IPS-NIHi7 (cell line): ENCODE measurements at regions not wholly inside any gene's neighbourhood (a gene's known extent, or its start where the extent isn't known, plus 50 kb on each side); places are given as distances from the start of the nearest gene placed in this dataset.

ENCODE experiments used
- DNase-seq: peaks from one replicate; pipeline ENCODE4 v3.0.0; 2012; ENCODE audit warnings: mixed read lengths; ENCODE audit errors: extremely low spot score

DNA sequence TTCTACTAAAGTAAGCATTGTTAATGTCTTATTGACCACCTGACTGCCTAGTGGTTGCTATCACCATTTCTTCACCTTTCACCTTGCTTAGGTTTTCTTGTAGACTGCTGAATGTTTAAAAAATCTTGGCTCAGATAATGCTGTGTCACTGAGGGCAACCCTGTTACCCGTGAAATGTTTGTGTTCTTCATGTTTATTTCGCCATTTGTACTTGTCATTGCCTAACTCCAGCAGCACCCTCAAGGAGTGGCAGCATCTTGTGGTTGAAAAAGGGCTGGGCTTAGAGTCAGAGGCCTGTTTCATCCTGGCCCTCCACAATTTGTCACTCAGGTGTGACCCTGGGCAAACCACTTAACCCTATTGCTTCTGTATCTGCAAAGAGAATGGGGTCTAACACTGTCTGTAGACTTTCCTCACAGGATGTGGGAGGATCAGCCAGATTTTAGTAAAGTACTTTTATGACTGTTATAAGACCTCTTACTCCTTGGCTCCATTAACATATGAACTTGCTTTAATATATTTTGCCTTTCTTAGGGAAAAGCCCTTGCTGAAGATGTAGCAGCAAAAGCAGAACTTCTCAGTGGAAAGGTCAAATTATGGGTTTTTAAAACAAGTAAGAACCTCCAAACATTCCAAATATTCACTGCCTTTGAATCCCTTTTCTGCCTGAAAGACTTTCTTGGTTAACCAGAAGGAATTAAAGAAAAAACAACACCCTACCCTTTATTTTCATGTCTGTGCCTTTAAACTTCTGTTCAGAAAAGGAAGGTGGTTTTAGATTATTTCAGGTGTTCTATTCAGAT is 154.5 kb upstream of the C11orf87 start:
- DNase-seq = no peak

DNA sequence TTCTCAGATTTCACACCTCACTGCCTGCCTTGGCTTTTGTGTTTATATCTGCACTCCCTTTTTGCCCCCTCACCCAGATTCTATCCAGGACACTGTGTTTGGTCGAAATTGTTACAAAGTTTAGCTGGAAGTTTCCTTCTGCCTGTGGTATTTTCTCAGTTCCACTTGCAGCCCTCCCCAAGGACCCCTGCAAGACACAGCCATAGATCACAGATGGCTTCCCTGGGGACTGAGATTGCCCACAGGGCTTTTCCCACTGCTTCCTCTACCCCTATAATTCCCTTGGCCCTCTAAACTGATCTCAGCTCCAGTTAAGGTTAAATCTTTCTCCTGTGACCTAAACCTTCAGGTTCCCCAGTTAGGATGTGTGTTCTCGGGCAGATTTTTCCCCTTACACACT is 146.1 kb upstream of the C11orf87 start:
- DNase-seq = no peak

DNA sequence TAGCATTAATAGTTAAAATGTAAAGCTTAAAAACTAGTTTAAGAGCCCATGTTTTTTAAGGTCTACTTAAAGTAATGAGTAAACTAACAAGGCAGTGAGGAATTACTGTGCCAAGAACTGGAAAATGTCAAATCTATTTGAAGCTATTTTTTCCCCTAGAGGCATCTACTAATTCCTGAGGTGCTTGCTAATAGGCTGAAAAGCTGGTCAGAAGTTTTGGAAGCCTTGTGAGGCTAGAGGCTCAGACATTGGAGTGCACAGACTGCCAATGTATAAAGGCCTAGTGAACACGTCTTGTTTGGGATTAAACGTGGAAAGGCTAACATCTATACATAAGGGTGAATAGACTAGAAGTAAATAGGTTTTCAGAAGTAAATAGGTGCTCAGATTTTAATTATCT is 136.5 kb upstream of the C11orf87 start:
- DNase-seq = no peak

DNA sequence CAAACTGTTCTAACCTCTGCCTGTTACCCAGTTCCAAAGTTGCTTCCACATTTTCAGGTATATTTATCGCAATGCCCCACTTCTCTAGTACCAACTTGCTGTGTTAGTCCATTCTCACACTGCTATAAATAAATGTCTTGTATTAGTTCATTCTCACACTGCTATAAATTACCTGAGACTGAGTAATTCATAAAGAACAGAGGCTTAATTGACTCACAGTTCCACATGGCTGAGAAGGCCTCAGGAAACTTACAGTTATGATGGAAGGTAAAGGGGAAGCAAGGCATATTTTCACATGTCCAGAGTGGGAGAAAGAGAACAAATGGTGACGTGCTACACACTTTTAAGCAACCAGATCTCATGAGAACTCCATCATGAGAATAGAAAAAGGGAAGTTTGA is 130.4 kb upstream of the C11orf87 start:
- no peak for DNase-seq

DNA sequence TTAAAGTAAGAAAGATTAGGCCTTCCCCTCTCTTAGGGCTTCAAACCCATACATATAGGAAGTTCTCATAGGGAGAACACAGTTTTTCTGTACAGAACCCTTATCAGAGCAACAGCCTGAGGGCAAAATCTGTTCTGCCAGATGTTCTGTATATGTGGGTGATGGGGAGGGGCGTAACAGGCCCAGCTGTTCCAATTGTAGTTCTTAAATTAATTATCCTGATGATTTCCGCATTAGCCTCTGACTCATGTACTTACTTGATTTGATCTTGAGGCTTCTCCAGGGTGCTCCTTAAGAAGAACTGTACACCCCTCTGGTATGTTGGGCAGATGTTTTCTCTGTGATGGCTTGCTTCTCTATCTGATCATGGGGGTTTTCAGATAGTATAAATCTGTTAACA is 123.1 kb upstream of the C11orf87 start:
- no peak for DNase-seq

DNA sequence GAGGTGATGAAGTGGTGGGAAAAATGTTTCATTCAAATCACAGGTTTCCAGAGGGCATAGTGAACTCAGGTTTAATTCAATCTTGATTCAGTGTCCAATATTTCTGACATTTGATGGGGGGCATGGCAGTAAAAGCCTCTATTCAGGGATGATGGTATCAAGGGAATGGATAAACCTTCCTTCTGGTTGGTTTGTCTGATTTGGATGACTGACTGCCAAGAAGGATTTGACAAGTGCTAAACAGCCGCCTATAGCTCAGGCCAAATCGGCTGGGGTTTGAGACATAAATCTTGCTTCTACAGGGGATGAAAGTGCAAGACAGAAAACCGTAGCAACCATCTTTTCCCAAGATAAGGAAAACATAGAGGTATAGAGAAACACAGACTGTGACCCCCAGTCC is 121.8 kb upstream of the C11orf87 start:
- no peak for DNase-seq

DNA sequence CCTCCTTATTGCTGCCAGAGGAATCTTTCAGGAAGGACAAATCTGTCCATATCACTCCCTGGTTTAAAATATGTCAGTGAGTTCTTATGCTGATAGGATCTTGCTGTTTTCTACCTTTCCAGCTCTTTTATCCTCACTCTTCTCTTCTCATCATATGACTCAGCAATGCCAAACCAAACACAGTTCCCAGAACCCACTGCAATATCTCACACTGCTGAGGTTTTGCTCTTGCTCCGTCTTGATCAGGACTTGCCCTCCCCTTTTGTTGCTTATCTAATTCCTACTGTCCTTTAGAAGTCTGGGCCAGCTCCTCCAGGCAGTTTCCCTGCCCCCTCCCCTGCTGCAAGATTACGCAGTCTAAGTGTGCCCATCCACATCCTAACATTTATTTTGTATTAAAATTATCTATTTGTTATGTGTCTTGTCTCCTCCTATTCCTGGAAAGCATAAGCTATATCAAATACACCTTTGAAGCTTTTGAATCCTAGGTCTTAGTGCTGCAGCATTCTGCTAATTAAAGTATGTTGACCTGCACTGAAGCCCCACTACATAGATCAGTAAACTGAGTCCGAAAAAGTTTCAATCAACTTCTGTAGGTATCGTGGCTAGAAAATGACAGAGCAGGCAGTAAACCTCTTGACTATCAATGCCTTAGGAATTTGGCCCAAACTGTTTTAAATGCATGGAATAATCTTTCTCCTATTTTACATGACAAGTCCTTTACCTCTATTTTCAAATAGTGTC is 119.2 kb upstream of the C11orf87 start:
- no peak for DNase-seq

DNA sequence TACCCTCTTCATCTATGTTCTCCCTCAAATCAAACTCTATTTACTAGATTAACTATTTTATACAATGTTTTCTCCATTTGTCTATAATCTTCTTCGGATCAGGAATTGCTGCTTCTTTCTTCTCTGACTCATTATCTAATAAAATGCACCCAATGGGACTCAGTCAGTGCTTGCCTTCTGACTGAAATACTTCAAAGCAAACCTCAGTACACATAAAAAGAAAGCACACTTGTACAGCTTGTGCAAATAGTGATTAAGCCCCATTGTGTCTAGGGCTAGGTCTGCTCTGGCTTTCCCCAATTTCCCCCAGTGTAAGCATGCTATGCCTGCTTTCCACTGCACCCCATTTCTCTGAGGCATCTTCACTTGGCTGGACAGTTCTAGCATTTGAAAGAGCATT is 118.6 kb upstream of the C11orf87 start:
- DNase-seq = no peak

DNA sequence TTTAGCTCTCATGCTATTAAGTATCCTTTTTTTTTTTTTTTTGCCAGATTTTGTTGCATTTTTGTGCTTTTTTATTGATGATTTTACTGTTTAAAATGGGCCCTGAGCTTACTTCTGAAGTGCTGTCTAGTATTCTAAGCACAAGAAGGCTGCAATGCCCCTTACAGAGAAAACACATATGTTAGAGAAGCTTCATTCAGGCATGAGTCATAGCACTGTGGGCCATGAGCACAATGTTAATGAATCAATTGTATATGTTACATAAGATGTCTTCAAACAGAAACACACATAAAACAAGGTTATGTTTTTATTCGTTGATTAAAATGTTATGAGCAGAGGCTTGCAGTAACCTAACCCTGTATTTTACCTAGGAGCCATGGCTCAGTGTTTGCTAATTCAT is 117.8 kb upstream of the C11orf87 start:
- no peak for DNase-seq

DNA sequence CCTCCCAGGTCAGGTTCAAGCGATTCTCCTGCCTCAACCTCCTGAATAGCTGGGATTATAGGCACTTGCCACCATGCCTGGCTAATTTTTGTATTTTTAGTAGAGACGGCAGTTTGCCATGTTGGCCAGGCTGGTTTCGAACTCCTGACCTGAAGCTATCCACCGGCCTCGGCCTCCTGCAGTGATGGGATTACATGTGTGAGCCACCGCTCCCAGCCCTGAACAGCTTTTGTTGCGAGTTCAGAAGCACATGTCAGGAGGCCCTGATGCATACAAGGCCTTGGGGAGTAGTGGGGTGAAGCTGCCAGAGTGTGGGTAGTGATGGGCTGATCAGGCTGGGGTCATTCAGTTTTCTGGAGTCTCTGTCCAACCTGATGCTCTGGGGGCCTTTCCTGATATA is 117.0 kb upstream of the C11orf87 start:
- no peak for DNase-seq

DNA sequence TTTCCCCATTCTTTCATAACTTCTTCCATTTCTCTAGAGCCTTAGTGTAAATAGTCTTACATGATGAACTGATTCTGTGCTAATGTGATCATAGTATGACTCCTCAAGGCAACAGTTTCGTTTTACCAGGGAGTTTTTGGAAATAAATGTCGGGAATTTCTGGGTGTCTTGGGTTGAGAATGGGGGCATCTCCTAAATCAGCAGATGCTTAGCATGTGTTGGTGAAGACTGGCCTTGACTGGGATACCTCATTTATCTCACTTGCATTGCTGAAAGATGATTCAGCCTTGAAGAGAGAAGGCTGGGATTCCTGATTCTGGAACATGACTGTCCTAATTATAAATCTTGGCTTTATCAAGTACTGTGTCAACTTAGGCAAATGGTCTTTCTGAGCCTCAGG is 115.7 kb upstream of the C11orf87 start:
- no peak for DNase-seq

DNA sequence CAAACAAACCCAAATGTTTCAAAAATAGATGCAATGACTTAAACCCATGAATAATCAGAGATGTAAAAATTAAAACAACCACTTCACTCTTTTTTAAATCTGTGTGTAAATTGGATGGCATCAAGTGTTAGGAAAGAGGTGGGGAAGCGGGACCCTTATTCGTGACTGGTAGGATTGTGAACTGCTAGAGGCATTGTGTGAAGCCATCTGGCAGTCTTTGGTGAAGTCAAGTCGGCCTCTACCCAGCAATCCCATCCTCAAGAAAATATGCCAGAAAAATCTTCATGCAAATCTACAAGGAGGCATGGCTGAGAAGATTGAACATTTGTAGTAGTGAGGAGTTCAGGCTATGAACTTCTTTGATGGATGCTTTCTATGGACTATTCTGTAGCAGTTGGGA is 114.6 kb upstream of the C11orf87 start:
- DNase-seq = no peak

DNA sequence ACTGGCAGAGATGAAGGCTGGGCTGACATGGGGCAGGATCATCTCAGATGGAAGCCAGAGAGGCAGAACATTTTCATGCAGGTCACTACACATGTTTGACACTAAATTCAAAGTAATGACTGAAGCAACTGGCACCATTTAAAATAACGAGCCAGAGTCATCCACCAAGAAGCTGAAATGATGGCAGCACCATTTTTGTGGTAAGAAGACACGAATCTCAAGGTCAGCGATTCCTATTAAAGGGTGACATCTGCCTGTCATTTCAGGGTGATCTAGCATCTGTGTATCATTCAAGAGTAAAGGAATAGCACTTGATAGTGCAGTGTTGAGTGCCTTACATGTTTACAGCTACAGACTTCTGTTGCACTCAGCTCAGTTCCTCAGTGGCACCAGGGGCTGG is 113.4 kb upstream of the C11orf87 start:
- DNase-seq = no peak

DNA sequence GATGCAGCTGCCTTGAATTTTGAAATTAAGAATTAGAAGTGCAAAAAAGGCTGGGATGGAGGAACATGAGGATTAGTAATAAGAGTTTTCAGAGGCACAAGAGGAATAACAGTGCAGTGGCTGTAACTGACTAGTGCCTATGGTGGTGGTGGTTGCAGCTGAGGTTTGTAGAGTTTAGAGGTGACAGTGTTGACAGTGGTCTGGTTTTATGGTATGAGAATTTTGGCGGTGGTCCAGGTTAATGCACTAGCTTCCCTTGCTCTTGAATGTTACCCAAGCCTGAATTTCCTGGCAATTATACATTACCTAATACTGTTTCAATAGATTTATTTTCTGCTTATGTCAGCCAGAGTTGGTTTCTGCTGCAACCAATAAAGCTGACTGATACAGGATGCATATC is 112.8 kb upstream of the C11orf87 start:
- DNase-seq = no peak

DNA sequence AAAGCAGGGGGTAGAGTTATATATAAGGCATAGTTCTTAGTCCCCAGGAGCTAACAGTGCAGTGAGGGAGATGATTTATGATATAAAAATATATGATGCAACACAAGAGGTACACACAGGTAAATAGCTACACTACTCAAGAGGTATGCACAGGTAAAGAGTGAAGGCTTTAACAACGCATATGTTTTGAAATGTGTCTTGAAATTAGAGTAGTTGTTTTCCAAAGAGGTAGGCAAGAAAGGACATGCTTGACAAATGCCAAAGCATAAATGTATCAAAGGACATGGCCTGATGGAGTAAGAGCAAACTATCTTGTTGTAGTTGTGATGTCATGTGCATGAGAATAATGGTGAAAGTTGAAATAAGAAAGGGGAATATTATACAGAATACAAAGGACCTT is 104.3 kb upstream of the C11orf87 start:
- DNase-seq = no peak

DNA sequence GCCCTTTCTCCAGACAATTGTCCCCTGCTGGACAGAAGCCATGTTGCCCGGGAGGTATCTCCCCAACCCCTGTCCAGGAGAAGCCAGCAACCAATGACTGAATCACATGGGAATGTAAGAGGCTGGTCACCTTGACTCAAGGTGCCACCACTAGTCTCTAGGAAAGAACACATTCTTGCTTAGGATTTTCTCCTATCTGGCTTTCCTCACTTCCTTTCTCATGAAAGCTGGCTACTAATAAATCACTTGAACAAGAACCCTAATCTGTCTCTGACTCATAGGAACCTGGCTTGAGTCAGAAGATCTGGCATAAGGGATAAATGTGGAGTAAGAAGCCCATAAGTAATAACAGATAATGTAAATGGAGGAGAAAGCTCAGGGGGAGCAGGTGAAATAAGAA is 101.4 kb upstream of the C11orf87 start:
- no peak for DNase-seq

DNA sequence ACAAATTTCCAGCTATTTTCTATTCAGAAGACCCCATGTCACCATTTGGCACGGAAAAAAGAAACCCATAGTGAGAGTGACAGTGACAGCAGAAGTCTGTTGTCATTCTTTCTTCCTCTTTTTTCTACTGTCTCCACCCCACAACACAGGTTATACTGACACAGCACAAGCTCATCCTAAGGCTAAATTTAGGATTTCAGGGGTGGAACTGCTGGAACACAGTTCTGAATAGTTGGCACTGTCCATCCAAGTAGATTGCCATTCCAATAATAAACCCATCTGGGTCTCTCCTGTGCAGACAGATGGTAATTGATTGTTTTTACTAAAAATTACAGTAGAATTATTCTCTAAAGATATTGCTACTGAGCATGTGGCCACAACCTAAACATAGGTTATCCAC is 95.2 kb upstream of the C11orf87 start:
- no peak for DNase-seq

DNA sequence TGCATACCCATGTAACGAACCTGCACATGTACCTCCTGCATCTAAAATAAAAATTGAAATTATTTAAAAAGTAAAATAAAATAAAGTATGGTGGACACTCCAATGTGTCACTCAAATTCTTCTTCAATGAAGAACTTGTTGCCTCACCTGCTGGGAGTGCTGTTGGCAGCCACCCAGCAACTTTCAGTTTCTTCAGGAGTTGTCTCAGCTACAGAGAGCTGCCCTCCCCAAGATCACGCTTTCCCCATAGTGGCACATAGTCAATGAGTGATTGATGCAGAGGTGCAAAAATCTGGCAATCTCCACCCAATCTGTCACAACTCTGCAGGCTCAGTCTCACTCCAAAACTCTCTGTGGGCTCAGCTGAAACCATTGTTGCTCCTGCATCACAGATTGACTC is 92.3 kb upstream of the C11orf87 start:
- no peak for DNase-seq

DNA sequence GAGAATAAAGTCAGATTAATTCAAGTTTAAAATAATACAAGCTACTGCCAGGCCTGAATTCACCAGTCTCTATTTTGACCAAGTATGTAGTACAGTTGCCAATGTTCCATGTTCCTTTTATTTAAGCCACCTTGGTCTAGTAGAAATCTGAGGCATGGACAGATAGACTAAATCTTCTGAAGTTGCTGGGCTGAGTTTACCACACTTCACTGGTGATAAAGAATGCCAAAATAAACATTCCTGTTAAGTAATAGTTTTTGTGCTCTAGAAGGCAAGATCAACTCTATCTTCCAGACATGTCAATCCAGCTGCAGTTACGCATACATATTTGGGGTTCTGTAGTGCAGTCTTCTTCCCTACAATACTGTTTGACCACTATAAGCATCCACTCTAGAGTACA is 83.9 kb upstream of the C11orf87 start:
- no peak for DNase-seq

DNA sequence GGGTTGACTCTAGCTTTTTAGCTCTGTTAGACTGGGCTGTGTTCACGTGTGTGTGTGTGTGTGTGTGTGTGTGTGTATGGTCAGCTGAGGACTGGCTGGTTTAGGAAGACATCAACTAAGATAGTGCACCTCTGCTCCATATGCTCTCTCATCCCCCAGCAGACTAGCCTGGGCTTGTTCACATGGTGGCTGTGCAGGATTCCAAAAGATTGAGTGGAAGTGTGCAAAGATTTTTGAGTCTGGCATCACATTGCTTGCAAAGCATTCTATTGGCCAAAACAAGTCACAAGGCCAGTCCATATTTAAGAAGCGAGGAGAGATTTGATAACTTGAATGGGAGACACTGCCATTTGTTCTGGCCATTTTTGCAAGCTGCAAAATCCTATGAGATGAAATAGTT is 79.7 kb upstream of the C11orf87 start:
- no peak for DNase-seq

DNA sequence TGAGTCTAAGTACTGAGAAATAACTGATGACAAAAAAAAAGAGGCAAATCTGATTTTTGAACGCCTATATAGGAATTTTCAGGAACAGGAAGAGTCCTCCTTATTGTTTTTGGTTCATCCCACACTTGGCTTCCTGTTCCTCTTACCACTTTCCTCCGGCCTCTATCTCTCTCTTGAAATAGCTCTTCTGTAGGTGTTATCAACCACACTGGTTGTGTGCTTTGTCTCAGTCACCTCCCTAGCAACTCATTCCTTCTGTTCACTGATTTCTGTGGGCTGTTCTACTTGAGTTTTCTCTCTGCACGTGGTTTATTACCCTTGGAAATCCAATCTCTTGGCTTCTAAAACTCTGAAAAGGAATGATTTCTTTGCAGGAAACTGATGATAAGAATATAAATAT is 78.7 kb upstream of the C11orf87 start:
- DNase-seq = no peak

DNA sequence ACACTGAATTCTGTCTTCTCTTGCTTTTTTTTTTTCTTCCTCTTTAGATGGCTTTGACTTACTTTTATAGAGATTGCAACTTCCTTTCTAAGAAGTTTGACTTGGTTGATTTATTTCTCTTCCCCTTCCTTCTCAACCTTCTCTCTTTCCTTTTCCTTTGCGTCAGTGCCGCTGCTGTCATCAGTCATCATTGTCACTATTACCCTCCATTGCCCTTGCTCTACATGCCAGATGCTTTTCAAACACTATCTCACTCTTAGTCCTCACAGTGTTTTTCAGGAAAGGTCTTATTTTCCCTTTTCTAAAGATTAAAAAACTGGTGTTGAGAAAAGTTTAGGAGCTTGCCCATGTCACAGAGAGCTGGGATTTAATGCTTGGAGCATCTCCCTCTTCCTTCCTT is 74.7 kb upstream of the C11orf87 start:
- DNase-seq = no peak

DNA sequence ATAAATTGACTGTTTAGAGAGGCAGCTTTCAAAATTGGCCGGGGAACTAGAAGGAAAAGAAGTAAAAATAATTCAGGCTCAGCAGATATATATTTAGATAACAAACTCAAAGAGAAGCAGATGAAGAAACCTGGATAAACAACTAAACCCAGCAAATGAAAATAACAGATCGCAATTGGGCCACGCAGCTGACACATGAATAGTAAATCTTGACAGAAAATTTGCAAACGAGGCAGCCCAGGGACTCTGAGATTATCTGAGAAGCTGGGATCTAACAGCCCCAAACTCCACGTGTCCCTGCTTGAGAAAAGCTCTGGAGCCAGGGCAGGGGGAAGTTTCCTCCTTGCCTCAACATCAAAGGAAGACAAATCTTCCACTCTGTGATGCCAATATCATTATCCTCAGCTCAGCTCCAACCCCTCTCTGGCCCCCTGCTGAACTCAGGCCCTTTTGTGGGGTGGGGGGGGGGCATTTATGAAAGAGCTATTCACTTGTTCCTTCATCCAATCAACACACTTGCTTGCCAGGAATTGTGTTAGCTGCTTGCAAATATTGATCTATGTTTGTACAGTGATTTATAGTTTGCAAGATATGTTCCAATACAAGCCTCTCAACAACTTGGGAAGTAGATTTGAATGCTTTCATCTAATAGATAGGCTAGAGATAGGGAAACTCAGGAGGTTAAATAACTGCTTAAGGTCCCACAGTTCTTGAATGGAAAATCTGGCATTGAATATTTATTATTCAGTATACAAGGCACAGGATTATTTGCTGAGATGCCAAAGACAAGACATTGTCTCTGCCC is 72.5 kb upstream of the C11orf87 start:
- DNase-seq = peak; percentile 12
